GM21515 (cell line): ENCODE measurements at regions not wholly inside any gene's neighbourhood (a gene's known extent, or its start where the extent isn't known, plus 50 kb on each side); places are given as distances from the start of the nearest gene placed in this dataset.
"Not testable (repeated sequence)": the region's sequence is repeated elsewhere in the genome, so short reads cannot be mapped to it uniquely, and the experiment has no call there.

Experiments used
- ATAC-seq: cut with Tn5 transposase; IDR thresholded peaks from one replicate; pipeline ENCODE4 v1.9.1; 2021; ENCODE audit not compliant: unreplicated experiment

GRCh38 chr3:24545887-24546286 lies 51.2 kb upstream of the THRB start:
- ATAC-seq, result no peak

GRCh38 chr3:24548278-24548677 lies 53.6 kb upstream of the THRB start:
- no peak for ATAC-seq

- no peak for ATAC-seq
These were observed 55.9 kb upstream of the THRB start for GRCh38 chr3:24550588-24550987.

GRCh38 chr3:24551626-24552025 lies 57.0 kb upstream of the THRB start:
- no peak for ATAC-seq

GRCh38 chr3:24562895-24563294 lies 68.2 kb upstream of the THRB start:
- ATAC-seq, result no peak

GRCh38 chr3:24565053-24565452 lies 70.4 kb upstream of the THRB start:
- ATAC-seq, result no peak

- ATAC-seq, result no peak
These were observed 71.0 kb upstream of the THRB start for GRCh38 chr3:24565656-24566055.

GRCh38 chr3:24566927-24567326 lies 72.3 kb upstream of the THRB start:
- no peak for ATAC-seq

GRCh38 chr3:24572409-24572808 lies 77.8 kb upstream of the THRB start:
- ATAC-seq, result not testable (repeated sequence)

GRCh38 chr3:24573576-24573975 lies 78.9 kb upstream of the THRB start:
- no peak for ATAC-seq

- ATAC-seq, result no peak
These were observed 83.7 kb upstream of the THRB start for GRCh38 chr3:24578324-24578723.

- no peak for ATAC-seq
These were observed 84.3 kb upstream of the THRB start for GRCh38 chr3:24578951-24579421.

- no peak for ATAC-seq
These were observed 88.1 kb upstream of the THRB start for GRCh38 chr3:24582431-24583403.

- ATAC-seq, result no peak
These were observed 92.3 kb upstream of the THRB start for GRCh38 chr3:24586920-24587319.

- ATAC-seq, result no peak
These were observed 94.2 kb upstream of the THRB start for GRCh38 chr3:24588629-24589512.

- no peak for ATAC-seq
These were observed 94.8 kb upstream of the THRB start for GRCh38 chr3:24589513-24589851.

- ATAC-seq, result no peak
These were observed 95.6 kb upstream of the THRB start for GRCh38 chr3:24589931-24590880.

- no peak for ATAC-seq
These were observed 96.5 kb upstream of the THRB start for GRCh38 chr3:24591191-24591590.

- no peak for ATAC-seq
These were observed 97.3 kb upstream of the THRB start for GRCh38 chr3:24591661-24592555.

GRCh38 chr3:24594161-24594560 lies 99.5 kb upstream of the THRB start:
- no peak for ATAC-seq
